Activated naive CD4-positive, alpha-beta T cell treated with anti-CD3 and anti-CD28 coated beads for 36 hours (primary cell): ENCODE measurements at regions not wholly inside any gene's neighbourhood (a gene's known extent, or its start where the extent isn't known, plus 50 kb on each side); places are given as distances from the start of the nearest gene placed in this dataset.
A peak's percentile ranks its signal among the peaks of the same experiment; 100 is the strongest.
"Not testable (repeated sequence)": the region's sequence is repeated elsewhere in the genome, so short reads cannot be mapped to it uniquely, and the experiment has no call there.

Source experiments
- CTCF ChIA-PET: fragments of 350-600 bp; sonication (Branson Sonifier 250); formaldehyde crosslinking; loops from one replicate; lab custom pipeline; 2021; ENCODE audit warnings: antibody characterized with exemption; lab: Charles Lee
- DNase-seq: peaks from one replicate; pipeline ENCODE4 v3.0.0-alpha.2; 2020
- H3K27ac Mint-ChIP-seq: one replicate; pipeline ENCODE4 v1.8.0; 2021; ENCODE audit warnings: mild to moderate bottlenecking, mixed read lengths
- H3K27me3 Mint-ChIP-seq: one replicate; pipeline ENCODE4 v1.8.0; 2021; ENCODE audit warnings: low read depth, mixed read lengths
- H3K36me3 Mint-ChIP-seq: one replicate; pipeline ENCODE4 v1.8.0; 2021; ENCODE audit warnings: low read depth, mixed read lengths
- H3K4me1 Mint-ChIP-seq: one replicate; pipeline ENCODE4 v1.8.0; 2021; ENCODE audit warnings: low read depth, mixed read lengths
- H3K4me3 Mint-ChIP-seq: one replicate; pipeline ENCODE4 v1.8.0; 2021; ENCODE audit warnings: mild to moderate bottlenecking, moderate library complexity, mixed read lengths
- H3K9me3 Mint-ChIP-seq: one replicate; pipeline ENCODE4 v1.8.0; 2021; ENCODE audit warnings: mixed read lengths
- intact Hi-C: fragments of 100-400 bp; cut with micrococcal nuclease; formaldehyde crosslinking; loops from one replicate; pipeline ENCODE4 v1.15.1; 2023

GRCh38 chr22:23452231-23453010, 127.7 kb downstream of the IGLL1 start:
- H3K9me3 Mint-ChIP-seq, result no peaks in the 10 kb centered on the region
- peaks cover 18% of the 10 kb centered on the region for H3K27me3 Mint-ChIP-seq
- intact Hi-C loops, result no loop called here
- peaks cover 7% of the 10 kb centered on the region for H3K4me1 Mint-ChIP-seq
- no peak overlapping the region for H3K27ac Mint-ChIP-seq
- no peak for DNase-seq
- CTCF ChIA-PET, result no interaction called here
- H3K36me3 Mint-ChIP-seq, result no peaks in the 10 kb centered on the region
- no peak overlapping the region for H3K4me3 Mint-ChIP-seq

- H3K27ac Mint-ChIP-seq, intact Hi-C loops, H3K9me3 Mint-ChIP-seq, CTCF ChIA-PET, H3K4me1 Mint-ChIP-seq, H3K36me3 Mint-ChIP-seq, H3K4me3 Mint-ChIP-seq: not testable (repeated sequence)
- peaks cover 13% of the 10 kb centered on the region for H3K27me3 Mint-ChIP-seq
- peak; percentile 59 for DNase-seq
These were observed 128.4 kb downstream of the IGLL1 start for GRCh38 chr22:23451452-23452230.

- intact Hi-C loops, H3K9me3 Mint-ChIP-seq, H3K27ac Mint-ChIP-seq, H3K4me3 Mint-ChIP-seq, H3K27me3 Mint-ChIP-seq, H3K4me1 Mint-ChIP-seq, CTCF ChIA-PET, DNase-seq, H3K36me3 Mint-ChIP-seq: not testable (repeated sequence)
These were observed 129.3 kb downstream of the IGLL1 start for GRCh38 chr22:23450821-23451220.

- Mint-ChIP-seq H3K4me3 (no peak overlapping the region), H3K27ac (no peak overlapping the region), H3K9me3 (peaks cover 6% of the 10 kb centered on the region), H3K27me3 (peaks cover 6% of the 10 kb centered on the region), H3K36me3 (peaks cover 2% of the 10 kb centered on the region), H3K4me1 (no peaks in the 10 kb centered on the region)
- intact Hi-C loops, result no loop called here
- CTCF ChIA-PET, result no interaction called here
- DNase-seq, result no peak
These were observed 129.7 kb downstream of the IGLL1 start for GRCh38 chr22:23450434-23450795.

- H3K27ac Mint-ChIP-seq, DNase-seq, H3K4me1 Mint-ChIP-seq, H3K9me3 Mint-ChIP-seq, H3K36me3 Mint-ChIP-seq, intact Hi-C loops, H3K4me3 Mint-ChIP-seq, H3K27me3 Mint-ChIP-seq, CTCF ChIA-PET: not testable (repeated sequence)
These were observed 130.2 kb downstream of the IGLL1 start for GRCh38 chr22:23449748-23450433.

GRCh38 chr22:23448499-23449288, 131.4 kb downstream of the IGLL1 start:
- H3K9me3 Mint-ChIP-seq, CTCF ChIA-PET, H3K27ac Mint-ChIP-seq, H3K4me3 Mint-ChIP-seq, DNase-seq, H3K27me3 Mint-ChIP-seq, H3K4me1 Mint-ChIP-seq, H3K36me3 Mint-ChIP-seq, intact Hi-C loops: not testable (repeated sequence)

GRCh38 chr22:23446796-23447350, 133.2 kb downstream of the IGLL1 start:
- H3K27ac Mint-ChIP-seq, result no peak overlapping the region
- H3K4me3 Mint-ChIP-seq, result no peak overlapping the region
- intact Hi-C loops, result no loop called here
- CTCF ChIA-PET, result no interaction called here
- peaks cover 2% of the 10 kb centered on the region for H3K36me3 Mint-ChIP-seq
- DNase-seq, result no peak
- no peaks in the 10 kb centered on the region for H3K4me1 Mint-ChIP-seq
- H3K27me3 Mint-ChIP-seq, result no peaks in the 10 kb centered on the region
- peaks cover 6% of the 10 kb centered on the region for H3K9me3 Mint-ChIP-seq

GRCh38 chr22:23446194-23446593, 133.9 kb downstream of the IGLL1 start:
- CTCF ChIA-PET, H3K9me3 Mint-ChIP-seq, DNase-seq, intact Hi-C loops, H3K4me3 Mint-ChIP-seq, H3K36me3 Mint-ChIP-seq, H3K4me1 Mint-ChIP-seq, H3K27ac Mint-ChIP-seq, H3K27me3 Mint-ChIP-seq: not testable (repeated sequence)

DNA sequence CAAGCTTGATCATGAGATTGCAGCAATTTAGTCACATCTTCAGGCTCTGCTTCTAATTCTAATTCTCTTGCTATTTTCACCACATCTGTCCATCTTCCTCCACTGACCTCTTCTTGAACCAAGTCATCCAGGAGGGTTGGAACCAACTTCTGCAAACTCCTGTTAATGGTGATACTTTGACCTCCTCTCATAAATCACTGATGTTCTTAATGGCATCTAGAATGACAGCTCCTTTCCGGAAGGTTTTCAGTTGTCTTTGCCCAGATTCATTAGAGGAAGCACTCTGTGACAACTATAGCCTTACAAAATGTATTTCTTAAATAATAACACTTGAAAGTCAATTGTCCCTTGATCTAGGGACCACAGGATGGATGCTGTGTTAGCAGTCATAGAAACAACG, 136.2 kb downstream of the IGLL1 start:
- CTCF ChIA-PET, result not testable (repeated sequence)

GRCh38 chr22:23439581-23439980, 140.5 kb downstream of the IGLL1 start:
- H3K9me3 Mint-ChIP-seq, H3K27ac Mint-ChIP-seq, intact Hi-C loops, H3K4me3 Mint-ChIP-seq, CTCF ChIA-PET, H3K4me1 Mint-ChIP-seq, DNase-seq, H3K36me3 Mint-ChIP-seq, H3K27me3 Mint-ChIP-seq: not testable (repeated sequence)

More for the DNA sequence above, 136.2 kb downstream of the IGLL1 start:
- H3K4me1 Mint-ChIP-seq, intact Hi-C loops, H3K4me3 Mint-ChIP-seq, H3K36me3 Mint-ChIP-seq, H3K27ac Mint-ChIP-seq, H3K9me3 Mint-ChIP-seq, DNase-seq, H3K27me3 Mint-ChIP-seq: not testable (repeated sequence)

DNA sequence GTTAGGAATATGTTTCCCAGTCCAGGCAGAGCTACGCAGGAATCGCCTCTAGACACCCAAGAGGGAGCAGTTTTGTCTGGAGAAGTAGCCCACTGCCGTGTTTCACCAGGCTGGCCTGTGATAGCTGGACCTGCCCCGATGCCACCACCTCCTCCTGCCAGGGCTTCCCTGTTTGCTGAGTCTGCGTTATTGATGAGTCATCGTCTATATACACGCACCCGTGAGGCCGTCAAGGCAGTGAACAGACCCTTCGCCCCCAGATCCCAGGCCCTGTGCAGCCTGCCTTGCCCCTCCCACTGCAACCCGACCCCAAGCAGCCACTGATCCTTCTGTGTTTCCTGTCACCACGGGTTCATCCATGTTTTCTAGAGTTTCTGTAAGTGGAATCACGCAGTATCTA, 141.9 kb downstream of the IGLL1 start:
- Mint-ChIP-seq H3K4me1 (peaks cover 3% of the 10 kb centered on the region), H3K27ac (no peak overlapping the region), H3K9me3 (no peaks in the 10 kb centered on the region), H3K36me3 (no peaks in the 10 kb centered on the region), H3K27me3 (peaks cover 4% of the 10 kb centered on the region), H3K4me3 (no peak overlapping the region)
- intact Hi-C loops, result no loop called here
- no peak for DNase-seq
- CTCF ChIA-PET, result no interaction called here

DNA sequence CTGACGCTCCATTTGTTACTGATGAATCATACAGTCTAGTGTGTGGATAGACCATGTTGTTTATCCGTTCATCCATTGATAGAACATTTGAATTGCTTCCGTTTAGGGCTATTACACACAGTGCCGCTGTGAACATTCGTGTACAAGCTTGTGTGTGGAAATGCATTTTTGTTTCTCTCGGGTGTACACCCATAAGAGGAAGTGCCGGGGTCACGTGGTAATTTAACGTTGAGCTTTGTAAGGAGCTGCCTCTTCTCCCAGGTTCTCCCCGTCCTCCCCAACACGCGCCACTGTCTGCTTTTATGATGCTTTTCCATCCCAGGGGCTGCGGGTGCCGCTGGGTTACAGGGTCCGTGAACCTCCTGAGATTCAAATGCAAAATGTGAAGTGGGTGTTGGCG, 142.3 kb downstream of the IGLL1 start:
- H3K27ac Mint-ChIP-seq, result no peak overlapping the region
- no peaks in the 10 kb centered on the region for H3K9me3 Mint-ChIP-seq
- peaks cover 6% of the 10 kb centered on the region for H3K4me1 Mint-ChIP-seq
- no peak for DNase-seq
- CTCF ChIA-PET, result no interaction called here
- peaks cover 4% of the 10 kb centered on the region for H3K27me3 Mint-ChIP-seq
- intact Hi-C loops, result no loop called here
- H3K36me3 Mint-ChIP-seq, result no peaks in the 10 kb centered on the region
- no peak overlapping the region for H3K4me3 Mint-ChIP-seq
